Medulla oblongata (tissue), 1 donor: ENCODE measurements at regions not wholly inside any gene's neighbourhood (a gene's known extent, or its start where the extent isn't known, plus 50 kb on each side); places are given as distances from the start of the nearest gene placed in this dataset.

Experiments
- DNase-seq: peaks from one replicate; pipeline ENCODE4 v3.0.0-alpha.2; 2015; ENCODE audit errors: extremely low spot score

DNA sequence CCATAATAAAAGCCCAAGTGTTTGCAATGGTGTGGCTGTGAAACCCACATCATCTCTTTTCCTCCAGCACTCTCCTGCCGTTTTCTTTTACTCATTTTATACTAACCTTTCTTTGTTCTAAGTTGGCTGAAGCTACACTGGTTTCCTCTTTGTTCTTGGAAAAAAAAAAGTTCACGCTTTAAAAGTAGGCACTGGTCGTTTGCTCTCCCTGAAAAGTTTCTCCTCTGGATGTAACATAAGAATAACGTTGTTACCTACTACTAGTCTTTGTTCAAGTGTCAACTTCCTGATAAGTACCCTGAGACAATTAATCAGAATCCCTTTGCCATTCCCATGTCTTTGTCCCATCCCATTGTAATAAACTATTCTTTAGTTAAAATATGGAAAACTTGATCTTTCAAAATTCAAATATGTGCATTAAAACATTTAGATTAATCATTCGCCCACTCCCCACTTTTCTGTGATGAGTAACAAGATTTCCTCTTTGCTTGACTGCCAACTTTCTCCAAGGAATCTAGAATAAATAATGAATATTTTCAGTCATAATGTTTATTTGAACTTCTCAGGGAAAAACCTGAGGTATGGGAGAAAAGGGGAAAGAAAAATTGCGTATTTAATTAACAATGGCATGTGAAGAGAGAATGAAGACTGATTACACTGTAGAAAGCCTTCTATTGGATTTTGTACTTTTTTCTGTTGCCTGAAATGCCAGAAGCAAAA is 454.3 kb upstream of the CTNND2 start:
- no peak for DNase-seq

DNA sequence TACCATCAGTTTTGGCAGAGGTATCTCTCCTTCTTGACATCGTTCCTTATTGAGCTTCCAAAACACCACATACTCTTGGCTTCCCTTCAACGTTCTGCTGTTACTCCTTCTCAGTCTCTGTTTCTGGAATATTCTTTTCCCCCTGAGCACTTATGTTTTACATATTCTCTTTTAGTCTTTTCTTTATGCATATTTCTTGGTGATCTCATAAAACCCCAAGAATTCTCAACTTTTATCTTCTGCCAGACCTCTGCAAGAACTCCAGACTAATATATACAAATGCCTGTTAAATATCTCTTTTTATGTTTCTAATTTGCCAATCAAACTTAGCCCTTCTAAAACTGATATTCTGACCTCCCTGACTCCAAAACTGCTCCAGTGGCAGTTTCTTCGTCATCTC is 453.4 kb upstream of the CTNND2 start:
- no peak for DNase-seq

DNA sequence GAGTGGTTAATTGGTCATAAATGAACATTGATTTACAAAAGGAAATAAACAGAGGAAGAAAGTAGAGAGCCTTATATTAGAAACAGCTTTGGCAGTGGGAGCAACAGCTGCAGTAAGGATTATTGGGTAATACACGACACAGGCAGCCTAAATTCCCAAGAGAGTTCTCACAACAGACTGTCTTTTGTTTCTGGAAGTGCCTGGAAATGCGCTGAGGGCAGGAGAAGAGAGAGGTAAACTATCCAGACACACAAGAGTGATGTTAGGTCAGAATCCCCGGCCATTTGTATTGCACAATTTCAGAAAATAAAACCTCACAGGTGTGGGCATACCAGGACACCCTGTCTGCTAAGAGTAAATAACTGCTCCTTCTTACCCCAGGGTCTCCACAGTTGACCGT is 450.4 kb upstream of the CTNND2 start:
- DNase-seq: no peak

DNA sequence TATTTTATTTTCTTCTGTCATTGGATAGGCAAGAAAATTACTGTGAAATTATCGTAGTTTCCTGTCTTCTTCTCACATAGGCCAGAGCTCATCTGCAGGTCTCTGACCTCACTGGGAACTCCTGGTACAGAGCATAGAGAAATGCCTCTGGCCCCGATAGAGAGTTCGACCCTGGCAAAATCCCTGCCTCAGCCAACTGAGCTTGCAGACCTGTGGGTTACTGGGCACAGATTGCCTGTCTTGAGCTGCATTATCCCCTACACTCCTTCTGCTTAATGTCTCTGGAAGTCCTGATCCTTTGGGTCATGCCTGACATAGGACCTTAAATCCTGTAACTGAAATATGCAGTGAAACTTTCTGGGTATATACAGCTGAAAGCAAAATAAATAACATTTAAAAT is 439.3 kb upstream of the CTNND2 start:
- no peak for DNase-seq

DNA sequence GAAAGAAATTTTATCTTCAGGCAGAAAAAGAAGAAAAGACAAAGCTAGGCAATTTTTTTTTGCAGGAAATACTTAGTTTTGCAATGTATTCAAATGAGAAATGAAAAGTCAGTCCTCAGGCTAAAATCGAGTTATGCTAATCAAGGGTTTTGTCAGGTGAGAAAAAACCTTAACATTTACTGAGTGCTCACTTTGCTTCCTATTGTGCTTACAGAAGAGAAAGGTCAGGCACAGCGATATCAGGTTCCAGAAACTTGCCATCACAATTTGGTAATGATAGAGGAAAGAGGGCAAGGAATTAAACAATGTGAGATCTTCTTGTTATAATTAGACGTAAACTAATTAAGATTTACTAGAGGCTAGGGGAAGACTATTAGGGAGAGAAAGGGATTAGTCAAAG is 431.7 kb upstream of the CTNND2 start:
- DNase-seq: no peak

DNA sequence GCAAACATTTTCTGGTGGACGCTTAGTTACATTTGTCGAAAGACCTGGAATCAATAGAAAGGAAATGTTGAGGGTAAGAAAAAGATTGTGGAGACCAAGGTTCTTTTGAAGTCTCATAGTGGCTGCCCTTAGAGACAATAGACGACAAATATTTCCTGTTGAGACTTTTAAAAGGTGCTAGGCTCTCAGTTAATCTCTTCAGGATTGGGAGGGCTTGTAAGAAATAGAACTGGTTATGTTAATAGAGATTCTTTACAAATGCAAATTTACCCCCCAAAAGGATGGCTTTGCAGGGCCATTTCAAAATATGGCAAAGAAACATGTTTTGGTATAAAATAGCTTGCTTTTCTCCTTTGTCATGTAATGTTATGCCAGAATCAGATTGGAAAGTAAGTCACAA is 428.2 kb upstream of the CTNND2 start:
- DNase-seq: no peak

DNA sequence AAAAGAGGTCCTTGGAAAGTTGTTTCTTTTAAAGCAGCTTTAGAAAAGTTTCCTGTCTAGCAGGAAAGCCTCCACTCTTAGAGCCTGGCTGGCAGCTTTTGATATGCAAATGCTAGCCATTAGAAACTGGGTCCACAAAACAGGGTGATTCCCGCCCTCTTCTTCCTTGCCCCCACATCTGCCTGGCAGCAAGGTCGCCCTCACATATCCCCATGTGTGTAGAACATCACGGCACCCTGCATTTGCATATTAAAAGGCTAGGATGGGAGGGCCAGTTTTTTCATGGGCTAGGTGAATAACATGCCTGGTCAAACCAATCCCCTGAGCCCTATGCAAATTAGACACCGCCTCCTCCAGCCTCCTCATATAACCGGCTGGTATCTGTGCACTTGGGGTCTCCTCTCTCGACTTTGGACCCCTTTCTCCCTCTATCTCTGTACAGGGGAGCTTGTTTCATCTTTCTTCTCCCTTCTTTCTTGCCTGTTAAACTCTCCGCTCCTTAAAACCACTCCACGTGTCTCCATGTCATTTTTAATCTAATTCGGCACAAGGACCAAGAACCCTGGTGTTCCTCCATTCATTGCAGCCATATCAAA is 426.8 kb upstream of the CTNND2 start:
- no peak for DNase-seq

DNA sequence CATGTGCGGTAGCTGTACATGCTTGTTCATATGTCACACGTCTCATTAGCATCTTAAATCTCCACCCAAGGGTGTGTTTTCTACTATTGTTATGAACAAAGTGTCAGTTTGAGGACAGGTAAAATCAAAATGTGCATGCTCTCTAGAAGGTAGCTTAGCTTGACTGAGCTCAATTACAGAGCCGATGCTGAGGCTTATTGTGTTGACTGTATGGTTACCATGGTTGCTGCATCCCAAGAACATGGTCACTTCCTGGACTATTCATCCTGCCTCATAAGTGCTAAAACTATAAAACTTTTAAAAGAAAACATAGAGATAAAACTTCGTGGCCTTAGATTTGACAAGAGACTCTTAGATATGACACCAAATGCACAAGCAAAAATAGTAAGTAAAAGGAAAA is 426.1 kb upstream of the CTNND2 start:
- no peak for DNase-seq

DNA sequence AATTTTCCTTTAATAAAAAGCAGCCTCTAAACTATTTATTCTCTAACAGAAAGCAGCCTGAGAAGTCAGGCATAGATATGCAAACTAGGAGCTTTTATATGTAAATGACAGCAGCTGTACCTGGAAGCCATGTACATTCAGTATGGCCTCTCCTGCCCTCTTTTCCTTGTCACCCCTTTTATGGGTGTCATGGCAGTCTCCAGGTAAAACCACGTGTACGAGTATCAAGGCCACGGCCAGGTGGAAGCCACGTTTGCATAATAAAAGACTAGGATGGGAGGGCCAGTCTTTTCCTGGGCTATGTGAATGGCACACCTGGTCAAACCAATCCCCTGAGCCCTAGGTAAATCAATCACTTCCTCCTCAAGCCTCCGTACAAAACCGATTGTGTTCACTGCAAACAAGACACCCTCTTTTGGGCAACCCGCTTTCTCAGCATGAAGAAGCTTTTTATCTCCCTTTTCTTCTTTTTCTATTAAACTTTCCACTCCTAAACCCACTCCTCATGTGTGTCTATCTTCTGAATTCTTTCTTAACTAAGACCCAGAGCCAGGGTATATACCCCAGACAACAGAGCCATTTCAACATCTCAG is 419.5 kb upstream of the CTNND2 start:
- no peak for DNase-seq

DNA sequence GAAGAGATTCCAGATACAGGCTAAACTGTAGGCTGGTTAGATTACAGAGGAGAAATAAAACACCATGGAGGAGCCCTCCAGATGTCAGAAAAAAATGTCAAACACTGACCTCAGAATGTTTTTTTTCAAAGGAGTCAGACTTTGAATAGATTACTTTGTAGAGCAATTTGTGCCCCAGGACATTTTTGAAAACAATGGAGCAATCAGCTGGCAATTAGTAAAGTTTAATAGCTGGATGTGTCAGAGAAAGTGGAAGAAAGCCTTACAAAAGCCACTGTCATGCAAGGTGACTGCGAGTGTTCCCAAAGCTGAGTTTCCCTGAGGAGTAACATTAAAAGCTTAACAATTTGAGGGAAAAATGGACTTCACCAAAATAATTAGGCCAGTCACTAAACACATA is 417.8 kb upstream of the CTNND2 start:
- no peak for DNase-seq

DNA sequence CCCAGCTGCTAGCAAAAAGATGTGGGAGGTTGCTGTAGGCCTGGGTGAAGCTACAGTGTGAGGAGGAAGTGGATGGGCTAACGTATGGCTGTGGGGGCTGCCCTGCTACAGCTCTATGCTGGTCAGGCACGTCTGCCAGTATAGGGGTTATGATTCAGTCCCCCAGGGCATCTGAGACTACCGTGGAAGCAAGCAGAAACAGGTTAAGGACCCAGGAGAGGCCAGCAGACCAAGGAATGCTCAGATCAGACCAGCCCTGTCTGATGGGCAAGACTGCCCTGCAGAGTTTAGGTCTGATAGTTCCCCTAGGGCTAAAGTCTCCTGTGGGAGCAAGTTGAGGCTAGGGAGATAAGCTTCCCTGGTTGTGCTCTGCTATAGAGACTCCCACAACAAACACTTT is 416.1 kb upstream of the CTNND2 start:
- DNase-seq: no peak

DNA sequence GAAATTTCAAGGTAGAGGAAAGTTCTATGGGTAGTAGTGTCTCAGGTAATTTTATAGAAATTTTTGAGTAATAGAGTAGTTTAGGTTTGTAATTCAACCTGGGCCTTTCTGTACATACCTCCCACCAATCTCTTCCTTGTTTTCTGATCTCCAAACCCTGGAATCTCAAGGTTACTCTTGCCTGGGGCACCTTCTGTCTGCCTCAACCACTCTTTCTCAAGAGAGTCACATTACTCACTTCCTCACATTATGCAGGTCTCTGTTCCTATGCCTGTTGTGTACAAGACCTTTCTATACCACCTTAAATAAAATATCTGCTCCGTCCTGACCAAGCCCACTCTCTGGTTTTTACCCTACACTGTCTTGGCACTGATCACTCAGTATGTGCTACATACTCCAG is 412.6 kb upstream of the CTNND2 start:
- no peak for DNase-seq

DNA sequence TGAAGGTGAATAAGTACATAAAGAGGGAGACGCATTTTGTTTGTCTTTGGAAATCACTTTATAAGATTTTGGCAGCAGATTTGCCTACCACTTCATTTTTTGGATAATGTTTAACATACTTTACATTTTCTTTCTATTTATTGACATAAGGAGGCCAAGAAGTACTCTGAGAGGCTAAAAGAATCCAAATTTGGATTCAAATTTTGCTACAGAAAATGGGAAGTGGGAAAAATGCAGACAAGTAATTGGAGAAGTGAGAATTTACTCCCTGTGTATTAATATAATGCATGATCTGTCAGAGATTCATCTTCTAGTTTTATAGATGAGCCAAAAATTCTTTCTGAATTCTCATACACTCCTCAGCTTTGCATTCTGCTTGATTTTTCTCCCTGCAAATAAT is 411.2 kb upstream of the CTNND2 start:
- DNase-seq: no peak

DNA sequence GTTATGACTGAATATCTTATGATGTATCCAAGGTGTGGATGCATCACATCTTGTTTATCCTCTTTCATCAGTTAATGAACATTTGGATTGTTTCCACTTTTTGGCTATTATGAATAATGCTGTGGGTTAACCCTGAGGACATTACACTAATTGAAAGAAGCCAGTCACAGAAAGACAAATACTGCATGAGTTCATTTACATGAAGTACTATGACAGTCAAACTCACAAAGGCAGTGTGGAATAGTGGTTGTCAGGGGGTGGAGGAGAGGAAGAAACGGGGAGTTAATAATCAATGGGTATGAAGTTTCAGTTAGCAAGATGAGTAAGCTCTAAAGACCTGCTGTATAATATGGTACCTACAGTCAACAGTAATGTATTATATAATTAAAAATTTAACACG is 409.4 kb upstream of the CTNND2 start:
- DNase-seq: no peak

DNA sequence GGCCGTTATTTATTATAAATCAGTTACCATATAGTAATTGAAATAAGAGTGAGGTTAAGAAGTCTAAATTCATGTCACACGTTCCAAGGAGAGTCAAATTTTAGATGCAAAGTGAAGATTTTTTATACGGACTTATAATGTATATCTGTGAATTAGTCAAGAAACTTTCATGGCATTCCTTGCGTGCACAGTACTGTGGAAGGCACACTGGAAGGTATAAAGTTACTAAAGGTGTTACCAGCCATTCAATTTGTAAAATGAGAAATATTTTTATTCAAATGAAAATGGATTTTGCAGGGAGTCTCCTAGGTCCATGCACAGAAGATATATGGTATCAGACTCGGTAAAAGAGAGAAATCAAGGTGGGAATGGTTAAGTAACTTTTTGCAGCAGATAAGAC is 408.1 kb upstream of the CTNND2 start:
- DNase-seq: no peak

DNA sequence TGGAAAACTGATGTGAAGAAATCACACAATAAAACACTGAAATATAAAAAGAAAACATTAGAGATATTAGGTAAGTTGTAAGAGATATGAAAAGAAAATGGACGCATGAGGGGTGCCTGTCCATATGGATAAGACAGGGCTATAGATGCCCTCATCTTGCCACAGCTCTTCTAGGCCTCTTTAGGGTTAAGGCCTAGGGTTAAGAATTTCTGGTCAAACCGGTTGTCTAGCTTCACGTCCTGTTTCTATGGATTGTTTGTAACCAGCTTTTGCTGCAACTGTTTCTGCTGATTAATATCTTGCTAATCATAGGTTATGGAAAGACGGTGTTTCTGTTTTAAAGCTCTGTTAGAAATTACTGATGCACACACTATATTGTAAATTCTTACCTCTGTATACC is 389.9 kb upstream of the CTNND2 start:
- no peak for DNase-seq

DNA sequence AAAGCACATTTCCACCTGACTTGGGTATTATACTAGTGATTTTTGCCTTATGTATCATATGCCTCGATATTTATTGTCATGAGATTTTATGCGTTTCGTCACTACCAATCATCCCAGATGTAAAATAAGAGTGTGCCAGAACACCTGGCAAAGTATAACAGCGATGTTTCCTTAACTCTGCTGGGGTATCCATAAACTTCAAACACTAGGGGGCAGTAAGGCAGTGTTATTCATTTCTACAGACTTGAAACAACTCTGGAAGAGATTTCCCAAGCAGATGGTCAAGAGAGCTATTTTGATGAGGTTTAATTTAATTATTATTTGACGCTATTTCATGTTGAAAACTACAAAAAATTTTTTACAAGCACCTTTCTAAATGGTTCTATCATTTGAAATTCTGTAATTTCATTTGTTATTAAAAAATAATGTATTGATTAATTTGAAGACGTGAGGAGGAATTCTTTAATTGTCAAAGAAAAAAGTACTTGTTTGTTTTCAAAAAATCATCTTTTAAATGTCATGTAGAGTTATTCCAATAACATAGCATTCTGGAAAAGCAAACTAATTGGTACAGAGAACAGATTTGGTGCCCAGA is 388.5 kb upstream of the CTNND2 start:
- peak; percentile 6 for DNase-seq

DNA sequence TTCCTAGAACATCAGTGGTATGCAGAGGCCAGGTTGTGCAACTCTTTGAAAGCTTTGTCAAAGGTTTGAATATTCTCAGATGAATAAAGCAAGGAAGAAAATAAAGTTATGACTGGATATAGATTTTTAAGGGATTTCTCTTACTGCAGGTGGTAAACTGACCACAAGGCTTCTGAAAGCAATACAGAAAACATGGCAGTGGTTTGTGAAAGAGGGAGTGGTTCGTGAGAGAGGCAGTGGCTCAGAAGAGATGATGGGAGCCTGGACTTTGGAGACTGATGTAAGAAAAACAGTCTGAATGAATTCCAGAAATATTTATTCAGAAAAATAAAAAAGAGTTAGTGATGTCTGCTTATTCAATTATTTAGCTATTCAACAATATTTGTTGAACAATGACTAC is 380.4 kb upstream of the CTNND2 start:
- no peak for DNase-seq

DNA sequence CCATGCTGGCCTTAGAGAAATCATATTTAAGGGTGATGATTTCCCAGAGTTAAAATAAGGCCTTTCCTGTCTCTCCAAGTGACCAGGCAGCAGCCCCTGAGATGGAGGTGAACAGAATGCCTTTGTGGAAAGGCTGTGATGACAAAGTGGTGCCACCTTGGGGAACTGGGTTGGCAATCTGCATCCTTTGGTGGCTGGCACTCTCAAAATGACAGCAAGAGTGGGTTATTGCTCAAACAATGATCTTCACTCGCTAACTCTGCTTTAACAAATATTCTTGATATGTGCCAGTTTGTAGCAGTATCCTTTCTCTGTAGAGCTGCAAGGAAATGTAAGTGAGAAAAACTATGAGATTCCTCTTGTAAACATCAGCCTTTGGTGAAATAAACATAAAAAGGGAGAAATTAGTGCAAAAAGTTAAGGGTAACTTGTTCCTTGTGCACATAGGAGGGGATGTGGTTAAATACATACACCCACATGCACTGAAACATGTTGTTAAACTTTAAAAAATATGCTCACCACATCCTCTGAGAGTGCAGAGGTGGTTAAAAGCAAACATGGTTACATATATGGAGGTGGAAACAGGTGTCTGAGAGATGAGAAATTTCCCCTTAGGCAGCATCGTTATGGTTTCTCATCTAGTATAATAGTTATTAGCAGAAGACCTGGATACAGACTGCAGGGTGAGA is 373.4 kb upstream of the CTNND2 start:
- no peak for DNase-seq

DNA sequence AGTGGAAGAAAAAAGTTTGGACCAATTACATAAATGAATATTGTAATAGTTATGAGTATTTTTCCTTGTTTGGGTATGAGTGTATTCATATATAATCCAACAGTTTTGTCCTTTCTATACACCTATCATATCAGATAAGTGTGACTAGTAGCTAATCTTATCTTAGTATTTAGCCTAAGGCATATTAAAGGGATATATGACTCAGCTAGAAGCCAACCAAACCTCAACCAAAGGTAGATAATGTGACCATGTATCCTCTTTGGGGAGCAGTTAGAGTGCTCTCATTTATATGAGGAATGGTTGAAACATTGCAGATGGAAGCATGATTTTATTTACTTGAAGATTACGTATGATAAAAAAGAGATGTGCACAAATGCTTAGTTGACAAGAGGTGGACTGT is 370.0 kb upstream of the CTNND2 start:
- DNase-seq: no peak

DNA sequence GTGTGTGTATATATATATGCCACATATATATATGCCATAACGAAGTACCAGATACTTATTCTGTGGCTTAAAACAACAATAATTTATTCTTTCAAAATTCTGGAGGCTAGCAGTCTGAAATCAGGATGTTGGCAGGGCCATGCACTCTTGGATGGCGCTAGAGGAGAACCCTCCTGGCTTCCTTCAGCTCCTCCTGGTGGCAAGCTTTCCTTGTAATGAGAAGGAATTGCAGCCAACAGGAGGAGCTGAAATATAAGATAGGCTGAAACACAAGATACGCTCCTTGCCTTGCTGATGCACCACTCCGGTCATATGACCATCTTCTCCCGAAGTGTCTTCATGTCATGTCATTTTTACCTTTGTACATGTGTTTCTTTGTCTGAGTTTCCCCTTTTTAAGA is 368.1 kb upstream of the CTNND2 start:
- DNase-seq: no peak

DNA sequence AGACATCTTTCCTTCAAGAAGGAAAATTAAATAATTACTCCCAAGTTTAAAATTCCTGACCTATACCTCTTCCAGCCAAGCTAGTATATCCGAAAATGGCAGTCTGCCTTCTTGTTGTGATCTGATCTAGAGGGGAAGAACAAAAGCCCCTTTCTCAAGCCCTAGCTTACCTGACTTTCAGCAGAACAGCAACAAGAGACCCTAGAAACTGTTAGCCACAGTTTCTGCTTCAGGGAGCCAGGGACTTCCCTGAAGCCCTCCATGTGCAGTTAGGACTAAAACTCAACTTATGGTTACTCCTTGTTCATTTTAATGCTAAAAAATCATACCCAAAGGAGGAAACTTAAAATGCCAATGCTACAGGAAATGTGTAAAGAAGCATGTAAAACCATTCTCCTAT is 366.7 kb upstream of the CTNND2 start:
- DNase-seq: no peak

DNA sequence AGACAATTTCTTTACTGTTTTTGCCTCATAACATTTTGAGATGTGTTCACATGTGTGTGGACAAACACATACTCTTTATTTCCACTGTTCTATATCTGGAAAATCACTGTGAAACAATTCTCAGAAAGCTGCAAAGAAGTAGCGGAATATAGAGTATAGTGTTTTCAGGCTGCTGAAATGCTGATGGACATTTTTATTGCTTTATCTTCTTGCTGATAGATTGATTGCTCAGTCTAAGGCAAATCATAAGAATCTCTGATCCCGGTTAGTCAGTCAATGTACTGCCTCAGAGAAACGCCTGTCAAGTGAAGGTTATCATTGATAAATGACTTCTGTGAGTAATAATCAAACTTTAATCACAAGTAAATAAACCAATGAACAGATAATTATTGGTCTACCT is 364.9 kb upstream of the CTNND2 start:
- DNase-seq: no peak
